GM12873 (cell line): ENCODE measurements at regions not wholly inside any gene's neighbourhood (a gene's known extent, or its start where the extent isn't known, plus 50 kb on each side); places are given as distances from the start of the nearest gene placed in this dataset.

Experiments
- TF ChIP-seq, protein P1 (sequence below): IDR thresholded peaks from 2 replicates; pipeline ENCODE4 v1.5.1; 2012; ENCODE audit warnings: low read depth, mild to moderate bottlenecking, moderate library complexity, low read length, control low read depth; ENCODE audit not compliant: insufficient read depth; ENCODE audit errors: missing control alignments

DNA sequence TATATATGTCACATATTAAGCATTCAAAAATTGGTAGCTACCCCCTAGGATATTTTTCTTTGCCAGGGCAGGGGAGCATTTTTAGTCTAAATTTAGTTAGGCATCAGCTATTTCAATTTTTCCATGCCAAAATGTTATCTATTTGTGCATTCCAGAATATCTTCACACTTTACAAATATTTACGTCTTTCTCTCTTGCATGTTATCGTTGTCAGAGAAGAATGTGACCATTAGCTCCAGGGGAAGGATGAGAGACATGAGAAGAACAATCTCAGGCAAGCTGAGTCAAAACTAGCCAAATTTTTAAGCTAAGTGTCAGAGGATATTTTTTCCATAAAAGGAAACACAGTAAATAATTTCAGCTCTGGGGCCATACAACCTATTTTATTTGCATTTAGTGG, 885.0 kb upstream of the EPHA5 start:
- TF ChIP-seq, protein P1, sequence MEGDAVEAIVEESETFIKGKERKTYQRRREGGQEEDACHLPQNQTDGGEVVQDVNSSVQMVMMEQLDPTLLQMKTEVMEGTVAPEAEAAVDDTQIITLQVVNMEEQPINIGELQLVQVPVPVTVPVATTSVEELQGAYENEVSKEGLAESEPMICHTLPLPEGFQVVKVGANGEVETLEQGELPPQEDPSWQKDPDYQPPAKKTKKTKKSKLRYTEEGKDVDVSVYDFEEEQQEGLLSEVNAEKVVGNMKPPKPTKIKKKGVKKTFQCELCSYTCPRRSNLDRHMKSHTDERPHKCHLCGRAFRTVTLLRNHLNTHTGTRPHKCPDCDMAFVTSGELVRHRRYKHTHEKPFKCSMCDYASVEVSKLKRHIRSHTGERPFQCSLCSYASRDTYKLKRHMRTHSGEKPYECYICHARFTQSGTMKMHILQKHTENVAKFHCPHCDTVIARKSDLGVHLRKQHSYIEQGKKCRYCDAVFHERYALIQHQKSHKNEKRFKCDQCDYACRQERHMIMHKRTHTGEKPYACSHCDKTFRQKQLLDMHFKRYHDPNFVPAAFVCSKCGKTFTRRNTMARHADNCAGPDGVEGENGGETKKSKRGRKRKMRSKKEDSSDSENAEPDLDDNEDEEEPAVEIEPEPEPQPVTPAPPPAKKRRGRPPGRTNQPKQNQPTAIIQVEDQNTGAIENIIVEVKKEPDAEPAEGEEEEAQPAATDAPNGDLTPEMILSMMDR = no peak

DNA sequence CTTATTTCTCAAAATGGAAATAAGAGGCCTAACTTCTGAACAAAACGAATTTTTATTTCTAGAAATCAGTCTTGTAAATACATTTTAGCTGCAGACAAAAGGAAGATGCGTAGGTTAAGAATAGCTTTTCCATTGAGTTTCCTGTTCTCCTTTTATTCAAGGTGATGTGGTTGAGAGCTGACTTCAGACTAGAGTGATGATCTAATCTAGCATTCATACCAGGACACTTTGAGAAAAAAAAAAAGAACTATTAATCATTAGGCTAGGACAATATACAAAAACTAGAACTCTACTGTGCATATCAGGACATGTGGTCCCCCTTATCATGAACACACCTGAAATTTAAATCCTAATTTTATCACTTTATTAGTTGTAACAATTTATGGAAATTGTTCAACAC, 884.5 kb upstream of the EPHA5 start:
- TF ChIP-seq, protein P1 = no peak

DNA sequence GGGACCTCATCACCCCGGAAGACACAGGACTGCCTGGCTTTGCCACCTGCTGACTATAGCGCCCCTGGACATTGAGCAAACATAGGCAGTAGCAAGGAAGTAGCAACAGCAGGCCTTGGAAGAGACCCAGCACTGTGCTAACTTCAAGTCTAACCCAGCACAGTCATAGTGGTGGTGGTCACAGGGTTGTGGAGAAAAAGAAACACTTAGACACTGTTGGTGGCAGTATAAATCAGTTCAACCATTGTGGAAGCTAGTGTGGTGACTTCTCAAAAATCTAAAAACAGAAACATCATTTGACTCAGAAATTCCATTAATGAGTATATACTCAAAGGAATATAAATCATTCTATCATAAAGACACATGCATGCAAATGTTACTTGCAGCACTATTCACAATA, 874.0 kb upstream of the EPHA5 start:
- TF ChIP-seq, protein P1 = no peak

- TF ChIP-seq, protein P1 = no peak
These were observed 869.5 kb upstream of the EPHA5 start for GRCh38 chr4:66539745-66540144.

DNA sequence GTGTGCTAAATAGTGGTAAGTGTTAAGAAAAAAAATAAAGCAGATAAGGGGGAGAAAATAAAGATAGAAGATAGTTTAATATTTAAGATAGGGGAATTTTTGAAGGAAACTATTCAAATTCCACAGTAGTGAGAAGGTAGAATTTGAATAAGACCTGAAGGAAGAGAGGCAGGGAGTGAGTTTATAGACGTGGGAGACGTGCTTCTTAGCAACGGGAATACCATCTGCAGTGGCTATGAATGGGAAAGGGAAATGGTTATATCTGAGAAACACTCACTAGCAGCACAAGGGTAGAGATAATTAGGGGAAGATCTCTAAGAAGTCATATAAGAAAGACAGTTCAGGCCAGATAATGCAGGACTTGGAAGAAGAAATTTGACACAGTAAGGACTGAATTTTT, 854.5 kb upstream of the EPHA5 start:
- TF ChIP-seq, protein P1 = no peak

DNA sequence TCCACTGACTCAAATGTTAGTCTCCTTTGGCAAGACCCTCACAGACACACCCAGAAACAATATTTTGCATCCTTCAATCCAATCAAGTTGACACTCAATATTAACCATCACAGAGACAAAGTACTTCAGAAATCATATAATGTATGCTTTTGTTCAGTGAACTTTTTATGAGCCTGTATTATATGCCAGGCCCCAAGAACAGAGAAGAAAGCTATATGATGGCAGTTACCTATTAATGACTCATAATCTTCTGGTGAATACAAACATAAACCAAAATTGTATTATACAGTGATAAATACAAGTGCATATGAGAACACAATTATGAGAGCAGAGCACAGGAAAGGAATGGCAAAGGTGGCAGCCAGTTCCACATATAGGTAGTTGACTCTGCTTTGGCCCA, 852.0 kb upstream of the EPHA5 start:
- TF ChIP-seq, protein P1 = no peak

DNA sequence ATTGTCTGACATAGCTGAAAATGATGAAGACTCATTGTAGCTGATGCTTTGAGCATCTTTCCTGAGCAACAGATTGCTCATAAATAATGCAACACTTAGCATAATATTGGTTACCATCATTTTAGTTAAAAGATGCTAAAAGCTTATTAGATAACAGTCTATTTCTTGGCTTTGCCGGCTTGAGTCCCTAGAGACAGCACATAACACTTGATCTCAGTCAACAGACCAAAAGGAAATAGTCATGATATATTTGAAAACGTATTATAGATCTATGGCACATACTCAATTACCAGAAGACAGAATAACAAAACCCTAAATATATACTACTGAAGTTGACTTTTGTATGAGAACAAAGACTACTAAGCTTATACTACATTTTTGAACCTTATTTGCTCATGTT, 846.7 kb upstream of the EPHA5 start:
- TF ChIP-seq, protein P1 = no peak
